NCI-H748 (cell line): ENCODE measurements at regions not wholly inside any gene's neighbourhood (a gene's known extent, or its start where the extent isn't known, plus 50 kb on each side); places are given as distances from the start of the nearest gene placed in this dataset.
A peak's percentile ranks its signal among the peaks of the same experiment; 100 is the strongest.

ENCODE experiments used
- DNase-seq: peaks from one replicate; lab custom pipeline; 2025; ENCODE audit not compliant: unreplicated experiment; lab: John Stamatoyannopoulos, UW

- DNase-seq = no peak
Observed at GRCh38 chr17:79213305-79213704, 138.7 kb downstream of the ENGASE start.

GRCh38 chr17:79212149-79213087 lies 137.8 kb downstream of the ENGASE start:
- DNase-seq = no peak

- no peak for DNase-seq
Observed at GRCh38 chr17:79211061-79211770, 136.6 kb downstream of the ENGASE start.

- DNase-seq = no peak
Observed at GRCh38 chr17:79210638-79211037, 136.0 kb downstream of the ENGASE start.

GRCh38 chr17:79207960-79208359 lies 133.3 kb downstream of the ENGASE start:
- DNase-seq = no peak

GRCh38 chr17:79205688-79206205 lies 131.1 kb downstream of the ENGASE start:
- no peak for DNase-seq

- DNase-seq = no peak
Observed at GRCh38 chr17:79204261-79204660, 129.6 kb downstream of the ENGASE start.

- no peak for DNase-seq
Observed at GRCh38 chr17:79203657-79204056, 129.0 kb downstream of the ENGASE start.

GRCh38 chr17:79203016-79203415 lies 128.4 kb downstream of the ENGASE start:
- DNase-seq = no peak

- DNase-seq = no peak
Observed at GRCh38 chr17:79202480-79202879, 127.9 kb downstream of the ENGASE start.

GRCh38 chr17:79201536-79202227 lies 127.1 kb downstream of the ENGASE start:
- DNase-seq = no peak

- no peak for DNase-seq
Observed at GRCh38 chr17:79201119-79201518, 126.5 kb downstream of the ENGASE start.

- no peak for DNase-seq
Observed at GRCh38 chr17:79196913-79197312, 122.3 kb downstream of the ENGASE start.

- no peak for DNase-seq
Observed at GRCh38 chr17:79192503-79193351, 118.1 kb downstream of the ENGASE start.

GRCh38 chr17:79191270-79191934 lies 116.8 kb downstream of the ENGASE start:
- no peak for DNase-seq

GRCh38 chr17:79189305-79189704 lies 114.7 kb downstream of the ENGASE start:
- no peak for DNase-seq

- DNase-seq = no peak
Observed at GRCh38 chr17:79188685-79189084, 114.1 kb downstream of the ENGASE start.

GRCh38 chr17:79188048-79188447 lies 113.4 kb downstream of the ENGASE start:
- peak; percentile 21 for DNase-seq

GRCh38 chr17:79187186-79187585 lies 112.6 kb downstream of the ENGASE start:
- DNase-seq = no peak

- no peak for DNase-seq
Observed at GRCh38 chr17:79186406-79186805, 111.8 kb downstream of the ENGASE start.
